KMS-11 (cell line): ENCODE measurements at regions not wholly inside any gene's neighbourhood (a gene's known extent, or its start where the extent isn't known, plus 50 kb on each side); places are given as distances from the start of the nearest gene placed in this dataset.

Experiments used
- H2AFZ ChIP-seq: fragments of 200-600 bp; sonication (generic); 2 replicates; pipeline ENCODE4 v1.6.1; 2016; ENCODE audit warnings: antibody characterized with exemption, mixed run types, low read depth
- H3K27ac ChIP-seq: fragments of 200-600 bp; sonication (generic); 2 replicates; pipeline ENCODE4 v1.6.1; 2016; ENCODE audit warnings: mild to moderate bottlenecking, mixed run types
- H3K27me3 ChIP-seq: fragments of 200-600 bp; sonication (generic); 2 replicates; pipeline ENCODE4 v1.6.1; 2017; ENCODE audit warnings: mild to moderate bottlenecking, low read depth, mixed run types, moderate library complexity; ENCODE audit not compliant: insufficient read depth
- H3K36me3 ChIP-seq: fragments of 200-600 bp; sonication (generic); 2 replicates; pipeline ENCODE4 v1.6.1; 2017; ENCODE audit warnings: mild to moderate bottlenecking, mixed run types; ENCODE audit not compliant: insufficient read depth
- H3K4me1 ChIP-seq: fragments of 200-600 bp; sonication (generic); 2 replicates; pipeline ENCODE4 v1.6.1; 2016; ENCODE audit warnings: mild to moderate bottlenecking, low read depth, mixed run types; ENCODE audit not compliant: poor library complexity, severe bottlenecking
- H3K4me2 ChIP-seq: fragments of 200-600 bp; sonication (generic); 2 replicates; pipeline ENCODE4 v1.7.0; 2016; ENCODE audit warnings: mild to moderate bottlenecking, mixed run types
- H3K4me3 ChIP-seq: fragments of 200-600 bp; sonication (generic); IDR thresholded peaks from 2 replicates; pipeline ENCODE4 v1.6.1; 2017; ENCODE audit warnings: low read depth, low read length, mixed read lengths; ENCODE audit not compliant: insufficient read depth
- H3K79me2 ChIP-seq: fragments of 200-600 bp; sonication (generic); 2 replicates; pipeline ENCODE4 v1.6.1; 2016; ENCODE audit warnings: low read depth, mixed run types; ENCODE audit not compliant: insufficient read depth
- H3K9ac ChIP-seq: fragments of 200-600 bp; sonication (generic); 2 replicates; pipeline ENCODE4 v1.6.1; 2016; ENCODE audit warnings: mild to moderate bottlenecking, mixed run types
- H4K20me1 ChIP-seq: fragments of 200-600 bp; sonication (generic); 2 replicates; pipeline ENCODE4 v1.6.1; 2016; ENCODE audit warnings: mild to moderate bottlenecking, mixed run types; ENCODE audit not compliant: insufficient read depth
- TF ChIP-seq, protein P1 (sequence below): fragments of 200-600 bp; sonication (generic); conservative IDR thresholded peaks from 2 replicates; pipeline ENCODE4 v1.6.1; 2017; ENCODE audit warnings: low read depth, mild to moderate bottlenecking, antibody characterized with exemption, low read length, moderate library complexity, mixed read lengths

DNA sequence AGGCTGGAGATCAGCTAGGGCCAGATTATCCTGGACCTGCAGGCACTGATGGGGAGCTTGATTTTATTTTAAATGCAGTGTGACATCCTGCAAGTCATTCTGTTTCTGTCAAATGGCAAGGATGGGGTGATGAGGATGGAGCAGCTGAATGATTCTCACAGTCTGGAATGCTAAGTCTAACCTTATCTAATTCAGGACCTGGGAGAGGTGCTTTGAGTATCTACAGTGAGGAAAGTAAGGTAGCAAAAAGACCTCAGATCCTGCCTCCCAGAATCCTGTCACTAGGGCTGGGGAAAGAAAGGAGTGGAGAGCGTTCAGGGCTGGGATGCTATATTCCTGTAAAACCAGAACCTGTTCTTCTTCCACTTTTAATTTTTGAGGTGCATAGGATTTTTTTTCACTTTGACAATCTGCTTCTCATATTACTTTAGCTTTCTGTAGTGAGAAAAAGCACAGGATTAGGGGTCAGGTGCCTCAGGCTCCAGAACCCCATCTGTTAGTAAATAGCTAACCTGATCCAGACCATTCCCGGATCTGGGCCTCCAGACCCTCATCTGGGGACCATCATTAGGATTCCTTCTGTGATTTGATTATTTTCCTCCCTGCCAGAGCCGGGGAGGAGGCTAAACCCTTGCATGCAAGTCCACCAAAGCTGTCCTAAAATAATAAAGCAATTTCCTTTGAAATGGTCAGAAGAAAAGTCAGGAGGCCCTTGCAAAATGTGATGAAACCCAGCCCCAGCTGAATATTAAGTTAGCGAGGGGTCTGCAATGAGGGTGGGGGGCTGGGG is 54.7 kb downstream of the ASCL1 start:
- no peaks in the 10 kb centered on the region for H3K27me3 ChIP-seq
- no peaks in the 10 kb centered on the region for H4K20me1 ChIP-seq
- no peak overlapping the region for H3K4me2 ChIP-seq
- H2AFZ ChIP-seq: no peak overlapping the region
- H3K79me2 ChIP-seq: no peaks in the 10 kb centered on the region
- no peak overlapping the region for H3K27ac ChIP-seq
- no peaks in the 10 kb centered on the region for H3K4me1 ChIP-seq
- H3K4me3 ChIP-seq: no peak overlapping the region
- TF ChIP-seq, protein P1, sequence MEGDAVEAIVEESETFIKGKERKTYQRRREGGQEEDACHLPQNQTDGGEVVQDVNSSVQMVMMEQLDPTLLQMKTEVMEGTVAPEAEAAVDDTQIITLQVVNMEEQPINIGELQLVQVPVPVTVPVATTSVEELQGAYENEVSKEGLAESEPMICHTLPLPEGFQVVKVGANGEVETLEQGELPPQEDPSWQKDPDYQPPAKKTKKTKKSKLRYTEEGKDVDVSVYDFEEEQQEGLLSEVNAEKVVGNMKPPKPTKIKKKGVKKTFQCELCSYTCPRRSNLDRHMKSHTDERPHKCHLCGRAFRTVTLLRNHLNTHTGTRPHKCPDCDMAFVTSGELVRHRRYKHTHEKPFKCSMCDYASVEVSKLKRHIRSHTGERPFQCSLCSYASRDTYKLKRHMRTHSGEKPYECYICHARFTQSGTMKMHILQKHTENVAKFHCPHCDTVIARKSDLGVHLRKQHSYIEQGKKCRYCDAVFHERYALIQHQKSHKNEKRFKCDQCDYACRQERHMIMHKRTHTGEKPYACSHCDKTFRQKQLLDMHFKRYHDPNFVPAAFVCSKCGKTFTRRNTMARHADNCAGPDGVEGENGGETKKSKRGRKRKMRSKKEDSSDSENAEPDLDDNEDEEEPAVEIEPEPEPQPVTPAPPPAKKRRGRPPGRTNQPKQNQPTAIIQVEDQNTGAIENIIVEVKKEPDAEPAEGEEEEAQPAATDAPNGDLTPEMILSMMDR: no peak
- H3K9ac ChIP-seq: no peak overlapping the region
- no peaks in the 10 kb centered on the region for H3K36me3 ChIP-seq

DNA sequence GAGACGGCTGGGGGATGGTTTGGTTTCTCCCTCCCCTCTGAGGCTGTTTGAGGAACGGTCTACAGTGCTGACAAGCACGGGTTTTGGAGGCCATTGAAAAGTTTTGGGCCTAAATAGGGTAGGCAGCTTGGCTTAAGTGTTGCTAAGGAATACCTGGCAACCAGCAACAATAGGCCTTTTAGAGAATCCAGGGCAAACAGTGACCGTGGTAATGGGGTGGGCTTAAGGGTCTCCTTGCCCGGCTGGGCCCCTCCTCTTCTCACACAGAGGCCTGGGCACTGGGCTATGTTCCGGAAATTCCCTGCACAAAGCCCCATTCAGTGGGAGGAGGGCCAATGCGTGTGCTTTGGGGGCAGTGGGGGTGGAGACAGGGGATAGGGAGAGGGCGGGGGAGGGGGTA is 55.4 kb downstream of the ASCL1 start:
- Histone ChIP-seq H3K27ac (no peak overlapping the region), H3K4me1 (no peaks in the 10 kb centered on the region), H3K79me2 (no peaks in the 10 kb centered on the region), H3K36me3 (no peaks in the 10 kb centered on the region), H3K4me2 (no peak overlapping the region), H3K9ac (no peak overlapping the region), H2AFZ (no peak overlapping the region), H3K4me3 (no peak overlapping the region), H4K20me1 (no peaks in the 10 kb centered on the region), H3K27me3 (no peaks in the 10 kb centered on the region)
- TF ChIP-seq, protein P1: no peak

DNA sequence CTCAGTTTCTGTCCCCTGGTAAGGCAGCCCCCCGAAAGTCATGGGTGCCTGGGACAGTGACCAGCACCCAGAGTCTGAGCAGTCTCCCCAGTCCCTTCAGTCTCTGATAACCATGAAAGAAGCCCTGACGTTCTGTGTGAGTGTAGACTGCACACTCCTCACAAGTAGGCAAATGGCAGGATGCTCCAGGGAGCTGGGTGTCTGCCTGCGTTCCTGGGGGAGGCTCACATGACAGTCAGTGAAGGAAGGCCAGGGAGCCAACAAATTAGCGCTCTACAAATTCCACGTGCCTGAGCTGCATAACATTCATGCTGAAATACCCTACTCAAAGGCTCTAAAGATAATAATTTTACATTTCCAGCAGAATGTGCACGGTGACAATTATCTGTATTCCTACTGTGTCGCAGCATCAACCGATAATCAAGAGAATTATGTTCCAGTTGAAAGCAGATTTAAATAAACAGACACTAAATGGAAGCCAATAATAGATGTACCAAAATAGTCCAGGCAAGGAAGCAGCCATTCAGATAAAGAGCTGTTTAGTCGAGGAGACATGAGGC is 56.3 kb downstream of the ASCL1 start:
- Histone ChIP-seq H3K9ac (no peak overlapping the region), H3K36me3 (no peaks in the 10 kb centered on the region)

DNA sequence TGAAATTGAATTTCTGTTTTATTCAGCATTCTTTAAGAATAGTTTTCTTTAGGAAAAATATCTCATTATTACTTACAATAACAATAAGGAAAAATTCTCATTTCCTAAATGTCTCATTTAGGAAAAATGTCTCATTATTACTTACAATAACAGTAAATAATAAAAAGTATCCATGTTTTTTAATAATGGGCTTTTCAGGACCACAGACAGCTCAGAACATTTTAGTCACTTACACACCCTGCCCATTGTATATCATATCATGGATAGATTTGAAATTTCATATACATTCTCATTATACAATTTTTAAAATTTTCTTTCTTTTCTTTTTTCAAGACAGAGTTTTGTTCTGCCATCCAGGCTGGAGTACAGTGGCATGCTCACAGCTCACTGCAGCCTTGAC is 58.9 kb downstream of the ASCL1 start:
- Histone ChIP-seq H3K36me3 (no peaks in the 10 kb centered on the region), H4K20me1 (no peaks in the 10 kb centered on the region), H3K4me2 (no peak overlapping the region), H3K27ac (no peak overlapping the region), H2AFZ (no peak overlapping the region), H3K27me3 (no peaks in the 10 kb centered on the region), H3K79me2 (no peaks in the 10 kb centered on the region), H3K9ac (no peak overlapping the region), H3K4me1 (peaks cover 5% of the 10 kb centered on the region), H3K4me3 (no peak overlapping the region)
- TF ChIP-seq, protein P1: no peak

More for the DNA sequence above, 56.3 kb downstream of the ASCL1 start:
- Histone ChIP-seq H3K27ac (no peak overlapping the region), H3K79me2 (no peaks in the 10 kb centered on the region), H3K4me3 (no peak overlapping the region), H3K4me2 (no peak overlapping the region), H4K20me1 (no peaks in the 10 kb centered on the region), H2AFZ (no peak overlapping the region), H3K27me3 (no peaks in the 10 kb centered on the region), H3K4me1 (no peaks in the 10 kb centered on the region)
- TF ChIP-seq, protein P1: no peak
